NCI-H69 (cell line): ENCODE measurements at regions not wholly inside any gene's neighbourhood (a gene's known extent, or its start where the extent isn't known, plus 50 kb on each side); places are given as distances from the start of the nearest gene placed in this dataset.
"Not testable (repeated sequence)": the region's sequence is repeated elsewhere in the genome, so short reads cannot be mapped to it uniquely, and the experiment has no call there.

Source experiments
- DNase-seq: peaks from one replicate; lab custom pipeline; 2025; lab: John Stamatoyannopoulos, UW

GRCh38 chr16:82300374-82300951 lies 130.4 kb upstream of the MPHOSPH6 start:
- DNase-seq: peak; percentile 8

- DNase-seq: no peak
Observed at GRCh38 chr16:82298472-82298871, 128.4 kb upstream of the MPHOSPH6 start.

DNA sequence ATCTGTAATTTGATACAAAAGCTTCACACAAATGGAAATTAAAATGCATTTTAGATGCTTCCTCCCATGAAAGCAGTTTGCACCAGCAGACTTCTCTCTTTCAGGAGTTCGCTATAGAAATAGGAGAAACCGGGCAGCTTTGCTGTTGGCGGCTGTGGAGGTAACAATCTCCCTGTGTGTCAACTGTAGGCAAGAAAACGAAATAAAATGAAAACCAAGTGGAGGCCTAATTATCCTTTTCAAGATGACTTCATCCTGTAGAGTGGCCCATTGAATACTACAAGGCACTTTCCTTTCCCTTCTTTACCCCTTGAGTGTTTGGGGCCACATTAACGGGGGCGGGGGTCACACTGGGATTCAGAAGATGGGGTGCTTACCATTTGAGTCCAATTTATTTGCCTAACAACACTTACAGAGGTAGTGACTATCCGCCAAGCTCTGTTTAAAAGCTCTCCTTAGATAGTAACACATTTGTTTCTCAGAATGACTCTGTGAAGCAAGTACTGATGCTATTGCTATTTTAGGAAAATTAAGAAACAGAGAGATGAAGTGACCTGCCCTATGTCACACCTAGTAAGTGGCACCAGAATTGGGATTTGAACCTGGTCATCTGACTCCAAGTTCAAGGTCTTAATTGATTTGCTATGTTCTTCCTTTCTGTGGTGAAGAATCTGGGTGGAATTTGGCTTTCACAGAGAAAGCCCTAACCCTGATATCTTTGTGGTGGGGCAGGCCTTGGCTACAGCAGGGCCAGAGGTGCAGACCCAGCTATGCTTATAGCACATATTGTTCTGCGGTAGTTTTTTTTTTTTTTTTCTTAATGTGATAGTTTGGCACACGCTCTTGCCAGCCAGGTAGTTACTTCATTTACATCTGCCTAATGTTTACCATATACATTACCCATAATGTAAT lies 125.5 kb upstream of the MPHOSPH6 start:
- no peak for DNase-seq

GRCh38 chr16:82293671-82294070 lies 123.6 kb upstream of the MPHOSPH6 start:
- DNase-seq: no peak

- DNase-seq: no peak
Observed at GRCh38 chr16:82287937-82288336, 117.9 kb upstream of the MPHOSPH6 start.

- DNase-seq: no peak
Observed at GRCh38 chr16:82282662-82283061, 112.6 kb upstream of the MPHOSPH6 start.

DNA sequence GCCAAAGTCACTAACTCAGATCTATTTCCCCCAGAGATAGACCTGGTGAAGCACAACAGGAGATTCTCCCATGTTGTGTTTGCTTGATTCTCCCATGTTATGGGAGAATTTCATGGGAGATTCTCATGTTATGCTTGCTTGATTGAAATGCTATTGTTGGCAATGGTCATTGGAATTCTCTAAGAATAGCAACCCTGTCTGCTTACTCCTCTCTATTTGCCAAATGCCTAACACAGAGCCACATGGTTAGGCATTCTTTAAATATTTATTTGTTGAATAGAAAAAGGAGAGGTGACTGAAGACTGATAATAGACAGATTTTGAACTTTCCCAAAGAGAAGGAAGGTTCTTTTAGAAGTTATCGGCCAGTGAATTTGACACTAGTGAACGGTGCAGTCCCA lies 111.5 kb upstream of the MPHOSPH6 start:
- no peak for DNase-seq

DNA sequence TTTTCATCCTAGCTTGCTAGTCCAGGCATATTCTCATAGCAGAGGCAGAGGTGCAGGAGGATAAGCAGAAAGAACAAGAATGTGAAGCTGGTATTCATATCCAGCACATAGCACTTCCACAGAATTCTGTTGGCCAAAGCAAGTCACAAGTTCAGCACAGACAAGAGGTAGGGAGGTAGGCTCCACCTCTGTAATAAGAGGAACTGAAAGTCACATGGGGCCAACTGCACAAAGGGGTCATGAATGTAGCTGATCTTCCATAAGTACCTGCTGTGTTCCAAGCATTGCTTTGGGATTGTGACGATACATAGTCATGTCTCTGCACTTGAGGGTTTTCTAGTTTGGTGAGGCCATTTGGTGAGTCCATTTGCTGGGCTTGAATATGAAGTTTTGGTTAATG lies 110.8 kb upstream of the MPHOSPH6 start:
- no peak for DNase-seq

DNA sequence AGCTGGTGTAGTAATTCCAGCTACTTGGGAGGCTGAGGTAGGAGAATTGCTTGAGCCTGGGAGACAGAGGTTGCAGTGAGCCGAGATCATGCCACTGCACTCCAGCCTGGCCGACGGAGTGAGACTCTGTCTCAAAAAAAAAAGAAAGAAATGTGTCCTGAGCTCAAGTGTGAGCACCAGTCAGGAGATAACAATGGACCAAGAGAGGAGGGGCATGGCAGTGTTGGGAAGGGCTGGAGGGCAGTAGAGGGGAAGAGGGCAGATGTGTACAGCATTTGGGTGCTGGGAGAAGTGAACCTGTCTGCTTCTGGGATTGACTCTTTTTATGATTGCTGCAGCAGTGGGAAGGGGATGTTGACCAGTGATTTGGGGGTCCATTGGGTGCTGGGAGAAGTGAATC lies 105.3 kb upstream of the MPHOSPH6 start:
- not testable (repeated sequence) for DNase-seq

GRCh38 chr16:82271636-82272035 lies 101.6 kb upstream of the MPHOSPH6 start:
- DNase-seq: no peak

- DNase-seq: not testable (repeated sequence)
Observed at GRCh38 chr16:82267675-82268074, 97.7 kb upstream of the MPHOSPH6 start.

GRCh38 chr16:82265809-82266208 lies 95.8 kb upstream of the MPHOSPH6 start:
- DNase-seq: no peak

DNA sequence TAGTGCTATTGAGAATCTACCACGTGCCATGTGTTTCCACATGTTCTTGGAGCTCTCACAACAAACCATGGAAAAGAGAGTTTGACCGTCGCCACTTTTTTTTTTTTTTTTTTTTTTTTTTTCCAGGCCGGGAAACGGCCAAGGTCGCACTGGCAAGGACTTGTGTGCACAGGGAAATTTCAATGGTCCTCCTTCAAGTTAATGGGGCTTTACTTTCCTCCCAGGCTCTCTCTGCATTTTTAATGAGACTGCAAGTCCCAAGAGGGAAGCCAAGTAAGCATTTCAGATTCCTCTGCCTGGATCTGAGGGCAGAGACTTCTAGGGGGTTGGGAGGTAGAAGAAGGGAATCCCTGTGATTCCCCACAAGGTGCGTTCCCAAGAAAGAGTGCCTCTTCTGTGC lies 94.7 kb upstream of the MPHOSPH6 start:
- no peak for DNase-seq

DNA sequence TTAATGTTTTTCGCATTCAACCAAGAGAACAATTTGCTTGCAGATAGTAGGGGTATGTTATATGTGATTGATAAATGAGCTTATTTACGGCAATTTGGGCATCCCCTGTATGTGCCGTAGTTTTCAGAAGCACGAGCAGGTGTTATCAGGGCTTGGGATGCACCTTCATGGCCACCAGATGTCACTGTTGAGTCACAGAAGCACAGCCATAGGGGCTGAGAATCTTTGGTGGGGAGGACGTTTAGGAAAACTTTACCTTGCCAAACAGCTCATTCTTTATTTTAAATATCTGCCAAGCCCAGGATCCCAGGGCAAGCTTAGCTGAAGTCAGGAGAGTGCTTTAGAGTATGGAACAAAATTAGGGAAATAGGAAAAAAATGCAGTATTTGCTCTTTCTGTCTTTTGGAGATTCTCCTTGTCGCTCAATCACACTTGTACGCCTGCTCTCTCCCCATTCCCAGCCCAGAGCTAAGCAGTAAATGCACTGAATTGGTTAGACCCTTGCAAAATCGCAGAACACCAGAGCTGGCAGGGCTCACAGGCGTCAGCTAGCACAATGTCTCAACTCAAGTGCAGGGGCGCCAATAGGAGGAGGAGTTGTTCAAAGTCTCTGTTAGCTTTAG lies 93.6 kb upstream of the MPHOSPH6 start:
- DNase-seq: peak; percentile 41

GRCh38 chr16:82262244-82262643 lies 92.2 kb upstream of the MPHOSPH6 start:
- DNase-seq: no peak

GRCh38 chr16:82260212-82260795 lies 90.3 kb upstream of the MPHOSPH6 start:
- DNase-seq: no peak

GRCh38 chr16:82259731-82260130 lies 89.7 kb upstream of the MPHOSPH6 start:
- no peak for DNase-seq

DNA sequence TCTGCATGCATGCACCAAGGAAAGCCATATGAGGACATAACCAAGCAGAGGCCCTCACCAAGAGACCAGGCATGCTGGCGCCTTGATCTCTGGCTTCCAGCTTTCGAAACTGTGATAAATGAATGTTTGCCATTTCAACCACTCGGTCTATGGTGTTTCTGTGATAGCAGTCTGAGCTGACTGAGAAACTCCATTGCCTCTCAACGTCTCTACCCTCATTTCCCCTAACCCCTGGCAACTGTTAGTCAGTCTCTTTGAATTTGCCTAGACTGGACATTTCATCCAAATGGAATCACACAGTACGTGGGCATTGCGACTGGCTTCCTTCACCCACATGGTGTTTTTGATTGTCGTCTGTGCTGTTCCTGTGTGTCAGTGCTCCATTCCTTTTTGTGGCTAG lies 88.0 kb upstream of the MPHOSPH6 start:
- DNase-seq: no peak

GRCh38 chr16:82252582-82252981 lies 82.6 kb upstream of the MPHOSPH6 start:
- no peak for DNase-seq

GRCh38 chr16:82248677-82249076 lies 78.7 kb upstream of the MPHOSPH6 start:
- DNase-seq: no peak

GRCh38 chr16:82248012-82248656 lies 78.1 kb upstream of the MPHOSPH6 start:
- DNase-seq: no peak

DNA sequence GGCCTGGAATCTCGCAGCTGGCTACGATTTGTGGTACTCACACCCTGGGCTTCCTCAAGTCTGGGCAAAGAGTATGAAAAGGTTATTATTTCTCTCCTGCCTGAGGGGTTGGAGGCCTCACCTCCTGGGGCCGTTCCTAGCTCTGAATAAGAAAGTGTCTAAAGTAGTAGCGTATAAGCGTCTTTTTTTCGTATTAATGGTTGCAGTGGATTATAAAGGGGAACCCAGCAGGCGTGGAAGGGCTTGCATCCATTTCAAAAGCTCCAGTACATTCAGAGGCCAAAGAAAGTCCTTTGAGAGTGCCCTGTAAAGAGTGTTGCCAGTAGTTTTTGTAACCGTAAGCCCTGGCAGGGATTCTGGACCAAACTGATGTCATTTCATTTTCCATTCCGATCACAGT lies 72.2 kb upstream of the MPHOSPH6 start:
- DNase-seq: no peak
